Right atrium auricular region (tissue), 2 donors: ENCODE measurements at regions not wholly inside any gene's neighbourhood (a gene's known extent, or its start where the extent isn't known, plus 50 kb on each side); places are given as distances from the start of the nearest gene placed in this dataset.

Experiments used
- DNase-seq: peaks from one replicate; pipeline ENCODE4 v3.0.0-alpha.2; 2019; ENCODE audit warnings: low spot score
- H3K27ac ChIP-seq, 2 donors: fragments of 200-600 bp; sonication (generic); 1 replicate in 1 of 2; 2 replicates in 1 of 2; pipeline ENCODE4 v1.5.1; 2016 to 2019
- H3K27me3 ChIP-seq, 2 donors: fragments of 200-600 bp; sonication (generic); one replicate each; pipeline versions ENCODE4 v1.5.1 to v1.6.0; 2017 to 2019
- H3K36me3 ChIP-seq: fragments of 200-600 bp; sonication (generic); one replicate; pipeline ENCODE4 v1.5.1; 2016
- H3K4me1 ChIP-seq, 2 donors: fragments of 200-600 bp; sonication (generic); one replicate each; pipeline versions ENCODE4 v1.5.1 to v1.6.0; 2017 to 2019
- H3K4me3 ChIP-seq, 2 donors: fragments of 200-600 bp; sonication (generic); 1 replicate in 1 of 2; 2 replicates in 1 of 2; pipeline ENCODE4 v1.5.1; 2017 to 2019; ENCODE audit warnings: mild to moderate bottlenecking in 1 of 2, moderate library complexity in 1 of 2
- H3K9me3 ChIP-seq, 2 donors: fragments of 200-600 bp; sonication (generic); one replicate each; pipeline ENCODE4 v1.5.1; 2019
- CTCF ChIP-seq, 2 donors: fragments of 200-600 bp; sonication (generic); IDR thresholded peaks; one replicate each; pipeline ENCODE4 v1.5.1; 2019; ENCODE audit warnings: antibody characterized with exemption in 2 of 2

GRCh38 chr12:30152705-30153104 lies 369.0 kb upstream of the TMTC1 start:
- Histone ChIP-seq H3K4me3 (no peak overlapping the region), H3K27ac (no peak overlapping the region), H3K4me1 (no peaks in the 10 kb centered on the region), H3K27me3 (no peaks in the 10 kb centered on the region), H3K36me3 (no peaks in the 10 kb centered on the region), H3K9me3 (peaks cover 0 to 11% of the 10 kb centered on the region in 2 donors)
- no peak for DNase-seq
- TF ChIP-seq CTCF (IDR thresholded peaks at IDR 0.05) = no peak

GRCh38 chr12:30151831-30152230 lies 368.1 kb upstream of the TMTC1 start:
- no peak for DNase-seq
- H3K27me3 ChIP-seq = no peaks in the 10 kb centered on the region
- no peak overlapping the region for H3K27ac ChIP-seq
- no peaks in the 10 kb centered on the region for H3K4me1 ChIP-seq
- no peak for TF ChIP-seq CTCF (IDR thresholded peaks at IDR 0.05)
- no peak overlapping the region for H3K4me3 ChIP-seq
- peaks cover 0 to 11% of the 10 kb centered on the region in 2 donors for H3K9me3 ChIP-seq
- H3K36me3 ChIP-seq = no peaks in the 10 kb centered on the region

- H3K4me1 ChIP-seq = no peaks in the 10 kb centered on the region
- H3K27ac ChIP-seq = no peak overlapping the region
- no peak for DNase-seq
- no peaks in the 10 kb centered on the region for H3K36me3 ChIP-seq
- TF ChIP-seq CTCF (IDR thresholded peaks at IDR 0.05) = no peak
- H3K9me3 ChIP-seq = no peaks in the 10 kb centered on the region
- H3K27me3 ChIP-seq = no peaks in the 10 kb centered on the region
- H3K4me3 ChIP-seq = no peak overlapping the region
Measured at GRCh38 chr12:30146561-30146960, 362.8 kb upstream of the TMTC1 start.

- Histone ChIP-seq H3K27ac (no peak overlapping the region), H3K9me3 (no peaks in the 10 kb centered on the region), H3K27me3 (no peaks in the 10 kb centered on the region), H3K36me3 (no peaks in the 10 kb centered on the region), H3K4me1 (no peaks in the 10 kb centered on the region), H3K4me3 (no peak overlapping the region)
- DNase-seq = no peak
- TF ChIP-seq CTCF (IDR thresholded peaks at IDR 0.05) = no peak
Measured at GRCh38 chr12:30145684-30146032, 361.9 kb upstream of the TMTC1 start.

GRCh38 chr12:30144777-30145683 lies 361.3 kb upstream of the TMTC1 start:
- no peak overlapping the region for H3K4me3 ChIP-seq
- no peak for TF ChIP-seq CTCF (IDR thresholded peaks at IDR 0.05)
- no peaks in the 10 kb centered on the region for H3K27me3 ChIP-seq
- DNase-seq = no peak
- H3K27ac ChIP-seq = no peak overlapping the region
- no peaks in the 10 kb centered on the region for H3K4me1 ChIP-seq
- no peaks in the 10 kb centered on the region for H3K36me3 ChIP-seq
- H3K9me3 ChIP-seq = no peaks in the 10 kb centered on the region

- TF ChIP-seq CTCF (IDR thresholded peaks at IDR 0.05) = no peak
- Histone ChIP-seq H3K9me3 (no peaks in the 10 kb centered on the region), H3K27ac (no peak overlapping the region), H3K4me1 (peaks cover 0 to 4% of the 10 kb centered on the region in 2 donors), H3K27me3 (no peaks in the 10 kb centered on the region), H3K4me3 (no peak overlapping the region), H3K36me3 (no peaks in the 10 kb centered on the region)
- DNase-seq = no peak
Measured at GRCh38 chr12:30142301-30142700, 358.6 kb upstream of the TMTC1 start.
